NCI-H460 (cell line): ENCODE measurements at regions not wholly inside any gene's neighbourhood (a gene's known extent, or its start where the extent isn't known, plus 50 kb on each side); places are given as distances from the start of the nearest gene placed in this dataset.

Experiments
- DNase-seq: peaks from one replicate; pipeline ENCODE4 v3.0.0-alpha.2; 2016; ENCODE audit warnings: low read depth; ENCODE audit errors: extremely low read depth

DNA sequence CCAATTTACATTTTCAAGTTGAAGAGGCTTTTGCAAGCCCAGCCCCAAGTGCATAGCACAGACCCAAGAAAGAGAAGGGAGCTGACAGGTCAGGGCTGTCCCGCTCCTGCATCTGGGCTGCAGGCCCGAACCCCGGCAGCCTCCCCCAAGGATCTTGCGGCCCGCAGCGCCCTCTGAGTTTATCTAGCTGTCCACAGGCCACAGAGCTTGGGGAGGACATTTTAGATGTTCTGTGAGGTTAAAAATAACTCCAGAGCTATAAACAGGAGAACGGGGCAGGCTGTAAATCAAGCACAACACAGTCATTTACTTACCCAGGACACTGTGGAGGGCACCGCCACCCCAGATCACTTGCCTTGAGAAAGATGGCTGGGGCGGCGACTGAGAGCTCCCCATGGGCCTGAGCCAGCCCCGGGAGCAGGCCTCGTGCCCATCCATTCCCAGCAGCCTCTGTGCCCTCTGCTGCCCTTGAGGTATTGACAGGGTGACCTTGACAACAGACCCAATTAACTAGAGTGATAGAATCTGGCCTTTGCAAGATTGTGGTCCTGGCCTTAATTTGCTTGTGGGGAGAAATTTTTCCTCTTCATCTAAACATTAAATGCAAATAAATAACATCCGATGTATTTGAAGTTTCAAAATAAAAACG, 563.0 kb downstream of the TCERG1L start:
- no peak for DNase-seq

GRCh38 chr10:130749911-130750310, 561.6 kb downstream of the TCERG1L start:
- no peak for DNase-seq

DNA sequence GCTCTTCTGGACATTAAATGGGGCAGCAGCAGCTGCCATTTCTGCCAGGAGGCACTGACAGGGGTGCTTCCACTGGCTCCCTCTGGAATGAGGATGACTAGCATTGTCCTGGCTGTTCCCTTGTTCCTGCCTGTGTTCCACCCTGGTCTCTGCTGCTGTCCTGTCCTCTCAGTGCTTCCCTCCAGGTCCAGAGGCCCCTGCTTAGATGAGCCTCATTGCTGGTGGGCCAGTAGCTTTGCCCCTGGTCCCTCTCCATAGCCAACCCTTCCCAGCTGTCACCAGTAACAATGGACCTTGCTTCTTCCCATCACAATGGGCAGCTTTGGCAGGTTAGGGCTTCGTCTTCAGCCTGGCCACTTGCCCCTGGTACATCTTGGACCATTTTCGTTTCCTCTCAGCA, 561.1 kb downstream of the TCERG1L start:
- DNase-seq: no peak

- DNase-seq: no peak
Measured at GRCh38 chr10:130751106-130751840, 560.2 kb downstream of the TCERG1L start.

DNA sequence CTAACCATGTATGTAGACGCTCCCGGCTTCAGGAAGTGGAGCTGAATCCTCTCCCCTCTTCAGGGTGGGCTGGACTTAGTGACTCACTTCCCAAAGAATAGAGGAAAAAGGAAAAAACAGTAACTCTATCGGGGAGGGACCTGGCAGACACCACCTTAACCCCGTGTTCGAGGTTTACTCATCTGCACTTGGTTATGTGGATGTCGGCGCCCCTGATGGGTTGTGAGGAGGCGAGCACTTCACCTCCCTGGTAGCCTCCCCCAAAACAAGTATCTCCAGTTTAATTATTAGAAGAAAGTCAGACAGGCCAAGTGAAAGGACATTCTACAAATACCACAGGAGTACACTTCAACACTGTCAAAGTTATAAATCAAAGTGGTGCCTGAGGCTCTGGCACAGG, 559.7 kb downstream of the TCERG1L start:
- DNase-seq: no peak

- DNase-seq: no peak
Measured at GRCh38 chr10:130756651-130757050, 554.9 kb downstream of the TCERG1L start.

DNA sequence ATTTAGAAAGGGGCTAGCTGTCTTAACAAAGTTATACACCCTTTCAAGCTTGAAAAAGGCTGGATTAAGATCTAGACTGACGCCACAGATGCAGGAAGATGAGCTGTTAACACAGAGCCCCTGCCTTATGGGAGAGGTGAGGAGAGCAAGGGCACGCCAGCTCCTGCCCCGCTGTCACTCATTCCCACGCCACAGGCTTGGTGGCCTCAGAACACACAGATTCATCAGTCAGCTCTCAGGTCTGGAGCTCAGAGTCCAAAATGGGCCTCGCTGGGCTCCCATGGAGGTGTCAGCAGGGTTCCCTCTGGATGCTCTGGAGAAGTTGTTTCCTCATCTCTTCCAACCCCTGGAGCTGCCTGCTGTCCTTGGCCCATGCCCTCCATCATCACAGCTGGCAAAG, 554.2 kb downstream of the TCERG1L start:
- DNase-seq: no peak

DNA sequence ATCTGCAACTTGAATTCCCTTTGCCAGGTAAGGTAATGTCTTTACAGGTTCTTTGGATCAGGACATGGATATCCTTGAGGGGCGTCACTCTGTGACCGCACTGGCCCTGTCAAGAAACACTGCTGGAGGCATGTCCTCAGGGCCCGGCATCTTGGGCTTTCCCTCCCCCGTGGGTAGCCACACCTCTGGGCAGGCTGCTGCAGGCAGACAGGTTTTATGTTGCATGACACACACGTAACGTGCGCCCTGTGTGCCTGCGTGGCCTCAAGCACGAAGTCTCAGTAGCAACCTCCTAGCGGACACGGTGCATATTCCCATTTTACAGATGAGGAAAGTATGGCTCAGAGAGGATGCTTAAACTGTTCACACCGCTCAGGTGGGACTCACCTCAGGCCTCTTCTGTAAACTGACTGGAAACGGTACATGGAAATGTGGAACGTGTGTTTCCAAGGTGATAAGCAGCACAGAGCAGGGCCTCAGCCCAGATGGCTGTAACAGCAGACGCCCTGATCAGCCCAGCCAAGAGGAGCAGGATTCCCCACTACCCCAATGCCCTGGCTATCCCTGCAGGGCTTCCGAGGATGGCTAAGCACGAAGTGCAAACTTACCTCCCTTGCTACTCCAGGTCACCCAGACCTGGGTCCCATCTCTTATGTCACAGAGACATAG, 553.6 kb downstream of the TCERG1L start:
- no peak for DNase-seq

GRCh38 chr10:130758529-130758928, 553.0 kb downstream of the TCERG1L start:
- DNase-seq: no peak

DNA sequence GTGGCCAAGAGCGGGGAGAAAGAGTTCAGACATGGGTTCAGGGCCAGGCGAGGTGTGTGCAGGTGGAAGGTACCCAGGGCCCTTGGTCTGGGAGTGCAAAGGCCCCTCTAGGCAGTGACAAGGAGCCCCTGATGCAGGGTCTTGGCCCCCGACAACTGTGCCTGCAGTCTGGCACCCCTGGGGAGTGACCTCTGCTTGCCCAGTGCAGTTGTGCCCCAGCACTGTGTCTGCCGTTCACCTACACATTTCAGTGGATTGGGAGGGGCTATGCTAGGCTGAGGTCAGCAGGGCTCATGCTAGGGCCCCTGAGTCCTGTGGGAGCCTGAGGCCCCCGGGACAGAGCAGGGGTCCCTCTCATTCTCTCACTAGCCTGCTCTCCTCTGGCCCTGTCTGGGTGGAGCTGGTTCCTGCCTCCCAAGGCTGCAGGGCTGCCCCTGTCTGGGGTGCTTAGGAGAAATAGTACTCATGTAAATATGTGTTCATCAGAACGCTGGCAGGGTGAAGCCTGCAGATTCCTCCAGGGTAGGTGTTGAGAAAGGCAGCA, 550.4 kb downstream of the TCERG1L start:
- no peak for DNase-seq

GRCh38 chr10:130761788-130762301, 549.7 kb downstream of the TCERG1L start:
- DNase-seq: no peak

DNA sequence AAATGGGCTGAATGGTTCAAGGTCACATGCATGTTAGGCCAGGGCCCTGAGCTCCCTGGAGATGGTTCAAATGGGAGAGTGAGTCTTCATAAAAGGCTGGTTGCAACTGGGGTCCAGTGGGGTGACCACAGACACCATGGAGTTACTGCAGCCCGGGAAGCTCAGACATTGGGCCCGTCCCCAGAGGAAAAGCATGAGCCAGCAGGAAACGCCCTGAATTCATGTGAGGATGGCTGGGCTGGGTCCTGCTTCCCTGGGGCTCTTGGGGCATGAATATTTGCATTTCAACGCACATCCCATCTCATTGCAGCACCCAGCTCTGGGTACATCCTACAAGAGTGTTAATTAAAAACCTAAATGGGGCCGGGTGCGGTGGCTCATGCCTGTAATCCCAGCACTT, 549.0 kb downstream of the TCERG1L start:
- no peak for DNase-seq

DNA sequence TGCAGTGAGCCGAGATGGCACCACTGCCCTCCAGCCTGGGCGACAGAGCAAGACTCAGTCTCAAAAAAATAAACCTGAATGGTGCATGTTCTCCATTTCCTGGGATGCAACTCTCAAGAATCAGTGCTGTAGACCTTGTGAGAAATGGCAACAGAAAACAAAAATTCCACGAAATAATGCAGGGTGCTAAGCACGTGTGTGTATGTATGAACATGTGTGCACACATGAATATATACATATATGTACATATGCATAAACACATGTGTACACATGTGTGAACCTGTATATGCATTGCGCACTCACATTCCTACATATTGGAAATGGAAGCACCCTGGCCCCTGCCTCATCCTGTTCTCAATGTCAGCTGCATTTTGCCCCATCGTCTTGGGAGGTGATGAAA, 548.5 kb downstream of the TCERG1L start:
- DNase-seq: no peak

- no peak for DNase-seq
Measured at GRCh38 chr10:130763491-130763890, 548.0 kb downstream of the TCERG1L start.

- no peak for DNase-seq
Measured at GRCh38 chr10:130764651-130765050, 546.9 kb downstream of the TCERG1L start.

GRCh38 chr10:130766071-130766470, 545.5 kb downstream of the TCERG1L start:
- no peak for DNase-seq

- no peak for DNase-seq
Measured at GRCh38 chr10:130767116-130767730, 544.3 kb downstream of the TCERG1L start.

DNA sequence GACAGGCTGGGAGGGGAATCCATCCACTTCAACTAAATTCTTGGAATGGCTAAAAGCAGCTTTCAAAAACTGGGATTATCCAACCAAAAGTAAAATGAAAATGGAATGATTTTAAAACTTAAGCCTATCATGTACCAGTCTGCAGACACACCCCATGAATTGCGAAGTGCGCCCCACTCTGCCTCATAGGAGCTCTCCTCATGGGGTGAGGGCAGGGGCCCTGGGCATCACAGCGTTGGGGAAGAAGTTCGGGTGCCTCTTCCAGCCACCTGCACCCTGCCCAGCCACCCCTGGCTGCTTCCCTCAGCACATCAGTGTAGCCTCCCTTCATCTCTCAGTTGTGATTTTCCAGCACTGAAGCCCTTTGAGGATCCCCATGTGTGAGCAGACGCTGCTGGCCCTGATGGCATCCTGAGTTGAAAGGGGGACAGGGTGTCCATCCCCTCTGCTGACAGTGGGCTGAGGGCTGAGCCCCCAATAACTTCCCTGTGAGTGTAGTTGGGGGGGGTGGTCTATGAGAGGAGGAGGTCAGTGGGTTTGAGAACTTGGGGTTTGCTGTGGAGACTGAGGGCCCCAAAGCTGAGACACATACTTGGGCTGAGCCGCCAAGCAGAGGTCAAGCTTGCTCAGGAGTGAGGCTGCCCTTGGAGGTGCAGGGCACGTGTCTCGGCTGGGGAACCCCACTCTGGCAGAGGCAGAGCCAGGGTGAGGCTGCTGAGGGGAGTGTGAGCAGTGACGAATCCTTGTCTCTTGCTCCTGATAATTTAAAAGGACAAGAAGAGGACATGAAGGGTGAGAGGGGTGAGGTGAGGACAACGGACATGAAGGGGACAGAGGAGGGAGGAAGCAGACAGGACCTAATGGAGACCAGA, 542.1 kb downstream of the TCERG1L start:
- no peak for DNase-seq

DNA sequence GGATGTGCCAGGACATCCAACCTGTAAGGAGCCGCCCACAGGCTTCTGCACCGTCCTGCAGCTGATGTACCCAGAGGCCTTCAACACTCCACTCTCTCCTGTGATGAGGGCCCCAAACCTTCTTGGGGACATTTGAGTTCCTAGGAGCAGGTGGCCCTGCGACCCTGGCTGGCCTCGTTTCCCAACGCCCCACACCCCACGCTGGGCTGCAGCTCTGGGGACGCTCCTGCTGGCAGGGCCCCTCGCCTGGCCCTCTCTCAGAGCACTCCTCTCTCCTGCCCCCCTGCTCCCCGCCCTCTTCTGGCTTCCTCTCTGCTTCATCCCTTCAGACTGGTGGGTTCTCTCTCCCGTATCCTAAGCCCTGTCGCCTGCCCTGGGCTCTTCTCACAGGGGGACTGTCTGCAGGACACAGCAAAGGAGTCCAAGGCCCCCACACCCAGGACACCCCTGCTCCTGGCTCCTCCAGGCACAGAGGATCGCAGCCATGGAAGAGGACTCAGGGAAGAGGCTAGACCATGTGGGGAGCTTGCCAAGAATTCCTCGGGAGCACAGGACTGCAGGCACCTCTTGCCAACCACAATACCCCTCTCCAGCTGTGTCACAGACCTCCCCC, 541.4 kb downstream of the TCERG1L start:
- no peak for DNase-seq
